ENCODE measurements at regions not wholly inside any gene's neighbourhood (a gene's known extent, or its start where the extent isn't known, plus 50 kb on each side); places are given as distances from the start of the nearest gene placed in this dataset.

DNA sequence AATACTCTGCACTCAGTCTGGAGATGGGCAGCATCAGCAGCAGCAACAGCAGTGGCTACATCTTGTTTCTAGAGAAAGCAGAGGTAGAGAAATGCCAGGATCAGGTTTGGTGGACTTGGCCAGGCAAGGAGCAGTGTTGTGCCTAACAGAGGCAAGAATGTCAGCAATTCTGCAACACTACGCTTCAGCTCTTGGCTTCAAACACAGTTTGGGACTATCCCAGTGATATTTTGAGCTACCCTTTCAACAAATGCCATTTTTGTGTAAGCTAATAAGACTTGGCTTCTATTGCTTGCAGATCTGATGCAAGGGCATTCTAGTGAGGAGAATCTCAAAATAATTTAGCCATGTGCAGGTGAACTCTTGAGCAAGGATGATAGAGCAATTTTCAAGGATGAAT is 271.3 kb downstream of the PCDH20 start:
- Histone ChIP-seq H3K4me3 (no peak overlapping the region), H3K36me3 (no peaks in the 10 kb centered on the region), H3K9me3 (ENCODE audit: low read depth) (no peaks in the 10 kb centered on the region), H3K4me1 (ENCODE audit: low read depth) (no peaks in the 10 kb centered on the region), H3K27me3 (no peaks in the 10 kb centered on the region), H3K27ac (no peak overlapping the region)
- TF ChIP-seq, protein P1, sequence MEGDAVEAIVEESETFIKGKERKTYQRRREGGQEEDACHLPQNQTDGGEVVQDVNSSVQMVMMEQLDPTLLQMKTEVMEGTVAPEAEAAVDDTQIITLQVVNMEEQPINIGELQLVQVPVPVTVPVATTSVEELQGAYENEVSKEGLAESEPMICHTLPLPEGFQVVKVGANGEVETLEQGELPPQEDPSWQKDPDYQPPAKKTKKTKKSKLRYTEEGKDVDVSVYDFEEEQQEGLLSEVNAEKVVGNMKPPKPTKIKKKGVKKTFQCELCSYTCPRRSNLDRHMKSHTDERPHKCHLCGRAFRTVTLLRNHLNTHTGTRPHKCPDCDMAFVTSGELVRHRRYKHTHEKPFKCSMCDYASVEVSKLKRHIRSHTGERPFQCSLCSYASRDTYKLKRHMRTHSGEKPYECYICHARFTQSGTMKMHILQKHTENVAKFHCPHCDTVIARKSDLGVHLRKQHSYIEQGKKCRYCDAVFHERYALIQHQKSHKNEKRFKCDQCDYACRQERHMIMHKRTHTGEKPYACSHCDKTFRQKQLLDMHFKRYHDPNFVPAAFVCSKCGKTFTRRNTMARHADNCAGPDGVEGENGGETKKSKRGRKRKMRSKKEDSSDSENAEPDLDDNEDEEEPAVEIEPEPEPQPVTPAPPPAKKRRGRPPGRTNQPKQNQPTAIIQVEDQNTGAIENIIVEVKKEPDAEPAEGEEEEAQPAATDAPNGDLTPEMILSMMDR (IDR thresholded peaks at IDR 0.05; ENCODE audit: low read depth, low read length), result no peak
- no peak for DNase-seq (ENCODE audit: low read depth in 1 of 2, low spot score in 1 of 2)

DNA sequence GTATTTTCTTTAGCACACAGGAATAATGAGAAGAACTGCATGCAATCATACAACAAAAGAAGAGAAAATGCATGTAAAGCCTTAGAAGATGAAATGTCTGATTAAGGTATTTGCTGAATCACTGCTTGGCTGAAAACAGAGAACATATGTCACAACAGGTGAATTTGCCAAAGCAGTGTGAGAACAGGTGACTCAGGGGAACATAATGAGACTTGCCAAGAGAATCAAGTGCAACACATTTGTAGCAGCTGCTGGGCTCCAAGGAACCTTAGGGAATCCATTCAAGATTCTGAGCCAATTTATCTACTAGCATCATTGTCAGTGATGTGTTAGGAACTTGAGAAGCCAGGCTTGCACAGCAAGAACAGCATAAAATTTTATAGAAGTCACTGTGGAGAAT is 273.1 kb downstream of the PCDH20 start:
- TF ChIP-seq, protein P1 (IDR thresholded peaks at IDR 0.05; ENCODE audit: low read depth, low read length), result no peak
- no peak for DNase-seq (ENCODE audit: low read depth in 1 of 2, low spot score in 1 of 2)
- Histone ChIP-seq H3K9me3 (ENCODE audit: low read depth) (no peaks in the 10 kb centered on the region), H3K27ac (no peak overlapping the region), H3K27me3 (no peaks in the 10 kb centered on the region), H3K36me3 (no peaks in the 10 kb centered on the region), H3K4me3 (no peak overlapping the region), H3K4me1 (ENCODE audit: low read depth) (no peaks in the 10 kb centered on the region)

DNA sequence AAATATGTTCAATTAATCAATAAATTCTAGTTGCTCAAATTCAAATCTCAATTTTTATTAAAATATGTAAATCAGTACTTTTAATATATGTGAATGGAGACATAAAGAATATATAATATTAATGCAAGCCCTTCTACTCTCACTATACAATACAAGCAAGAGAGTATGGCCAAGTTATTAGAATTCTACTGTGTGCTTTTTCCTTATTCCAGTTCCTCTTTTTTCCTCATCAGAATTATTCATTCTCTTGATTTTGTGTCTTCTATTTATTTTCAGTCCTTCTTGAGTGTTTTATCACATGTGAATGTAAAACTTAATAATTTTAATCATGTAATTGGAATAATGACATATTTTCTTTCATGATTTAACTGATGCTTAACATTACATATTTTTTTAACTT is 276.8 kb downstream of the PCDH20 start:
- no peaks in the 10 kb centered on the region for H3K4me1 ChIP-seq (ENCODE audit: low read depth)
- no peak overlapping the region for H3K4me3 ChIP-seq
- TF ChIP-seq, protein P1 (IDR thresholded peaks at IDR 0.05; ENCODE audit: low read depth, low read length), result no peak
- H3K36me3 ChIP-seq, result no peaks in the 10 kb centered on the region
- no peaks in the 10 kb centered on the region for H3K9me3 ChIP-seq (ENCODE audit: low read depth)
- DNase-seq (ENCODE audit: low read depth in 1 of 2, low spot score in 1 of 2), result no peak
- H3K27ac ChIP-seq, result no peak overlapping the region
- H3K27me3 ChIP-seq, result no peaks in the 10 kb centered on the region

DNA sequence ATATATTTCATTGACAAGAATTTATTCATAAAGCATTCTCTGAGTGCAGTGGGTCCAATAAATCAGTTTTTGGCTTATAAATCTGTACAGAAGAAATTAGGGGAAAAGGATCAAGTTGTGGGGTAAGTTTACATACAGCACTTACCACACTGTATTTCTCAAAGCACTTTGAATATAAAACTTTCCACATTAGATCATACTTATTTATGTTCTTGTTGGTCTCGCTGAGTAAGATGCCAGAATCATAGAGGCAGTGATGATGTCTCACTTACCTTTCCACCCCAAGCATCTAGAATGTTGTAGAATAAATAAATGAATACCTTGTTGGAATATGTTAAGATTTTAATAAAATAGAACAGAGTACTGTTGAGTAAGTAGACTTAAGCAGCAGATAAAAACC is 279.1 kb downstream of the PCDH20 start:
- H3K4me3 ChIP-seq, result no peak overlapping the region
- no peaks in the 10 kb centered on the region for H3K36me3 ChIP-seq

DNA sequence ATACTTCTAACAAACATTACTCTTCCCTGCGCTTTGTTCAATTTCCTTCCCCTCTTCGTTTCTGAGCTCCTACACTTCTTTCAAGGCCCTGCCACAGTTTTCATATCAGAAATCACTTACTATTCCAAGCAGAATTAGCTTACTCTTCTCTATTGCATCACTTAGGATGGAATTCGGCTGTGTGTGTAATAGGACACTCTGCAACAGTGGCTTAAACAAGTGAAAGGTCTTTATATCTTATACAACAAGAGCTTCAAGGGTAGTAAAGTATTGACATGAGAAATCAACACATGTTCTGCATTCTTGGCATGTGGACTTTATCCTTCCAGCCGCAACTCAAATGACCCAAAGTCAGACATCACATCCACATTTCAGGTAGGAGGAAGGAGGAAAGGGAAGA is 279.6 kb downstream of the PCDH20 start:
- no peak overlapping the region for H3K4me3 ChIP-seq
- TF ChIP-seq, protein P1 (IDR thresholded peaks at IDR 0.05; ENCODE audit: low read depth, low read length), result no peak
- peak; percentile 7 to 24 for DNase-seq (ENCODE audit: low read depth in 1 of 2, low spot score in 1 of 2)
- no peaks in the 10 kb centered on the region for H3K36me3 ChIP-seq
- no peak overlapping the region for H3K27ac ChIP-seq
- H3K27me3 ChIP-seq, result no peaks in the 10 kb centered on the region
- no peaks in the 10 kb centered on the region for H3K4me1 ChIP-seq (ENCODE audit: low read depth)
- H3K9me3 ChIP-seq (ENCODE audit: low read depth), result no peaks in the 10 kb centered on the region

More for the DNA sequence above, 279.1 kb downstream of the PCDH20 start:
- Histone ChIP-seq H3K4me1 (ENCODE audit: low read depth) (no peaks in the 10 kb centered on the region), H3K27me3 (no peaks in the 10 kb centered on the region), H3K27ac (no peak overlapping the region), H3K9me3 (ENCODE audit: low read depth) (no peaks in the 10 kb centered on the region)
- TF ChIP-seq, protein P1 (IDR thresholded peaks at IDR 0.05; ENCODE audit: low read depth, low read length), result no peak
- no peak for DNase-seq (ENCODE audit: low read depth in 1 of 2, low spot score in 1 of 2)

DNA sequence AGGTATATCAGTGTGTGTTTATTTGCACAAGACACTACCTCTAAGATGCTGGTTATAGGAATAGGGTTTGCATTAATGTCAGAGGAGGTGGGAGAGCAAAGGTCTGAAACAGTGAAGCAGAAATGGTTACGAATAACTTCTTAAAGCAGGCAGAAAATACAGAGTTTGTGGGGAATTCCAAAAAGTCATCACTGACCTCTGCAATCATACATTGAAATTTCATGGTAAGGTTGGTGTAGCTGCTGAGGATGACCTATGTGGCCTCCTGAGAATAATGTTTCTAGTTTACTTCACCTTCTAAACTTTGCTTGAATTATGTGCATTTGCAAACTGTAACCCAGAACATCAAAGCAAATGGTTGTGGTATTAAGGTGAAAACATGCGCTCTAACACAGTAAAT is 280.1 kb downstream of the PCDH20 start:
- no peak for DNase-seq (ENCODE audit: low read depth in 1 of 2, low spot score in 1 of 2)
- H3K4me3 ChIP-seq, result no peak overlapping the region

More for the DNA sequence above, 280.1 kb downstream of the PCDH20 start:
- H3K27me3 ChIP-seq, result no peaks in the 10 kb centered on the region
- no peaks in the 10 kb centered on the region for H3K36me3 ChIP-seq
- no peaks in the 10 kb centered on the region for H3K9me3 ChIP-seq (ENCODE audit: low read depth)
- TF ChIP-seq, protein P1 (IDR thresholded peaks at IDR 0.05; ENCODE audit: low read depth, low read length), result no peak
- H3K27ac ChIP-seq, result no peak overlapping the region
- H3K4me1 ChIP-seq (ENCODE audit: low read depth), result no peaks in the 10 kb centered on the region

Measured in cardiac muscle cell (in vitro differentiated cells and primary cell).